ENCODE measurements at regions not wholly inside any gene's neighbourhood (a gene's known extent, or its start where the extent isn't known, plus 50 kb on each side); places are given as distances from the start of the nearest gene placed in this dataset.

DNA sequence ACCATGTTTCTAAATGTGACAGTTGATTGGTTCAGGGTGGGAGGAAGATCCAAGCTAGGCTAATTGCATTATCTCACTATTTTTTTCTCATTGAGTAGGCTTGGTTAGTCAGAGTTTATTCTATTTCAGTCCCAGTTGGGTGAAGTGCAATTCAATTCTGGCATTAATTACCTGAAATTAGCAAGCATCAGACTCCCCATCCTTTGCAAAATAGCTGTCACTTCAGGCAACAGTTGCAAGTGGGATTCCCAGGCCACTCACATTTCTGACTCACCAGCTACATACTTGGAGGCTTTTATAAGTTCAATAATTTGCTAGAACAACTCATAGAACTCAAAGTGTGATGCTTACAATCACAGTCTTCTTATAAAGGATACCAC lies 155.8 kb upstream of the HAND2 start:
- Mint-ChIP-seq H3K27me3 (ENCODE audit: low read depth) (peaks cover 1% of the 10 kb centered on the region), H3K9me3 (no peaks in the 10 kb centered on the region), H3K4me1 (peaks cover 10% of the 10 kb centered on the region), H3K4me3 (no peak overlapping the region), H3K36me3 (no peaks in the 10 kb centered on the region), H3K27ac (no peak overlapping the region)
- no peak for DNase-seq (ENCODE audit: low spot score in 2 of 2, unreplicated experiment in 2 of 2)
- TF ChIP-seq, protein P1, sequence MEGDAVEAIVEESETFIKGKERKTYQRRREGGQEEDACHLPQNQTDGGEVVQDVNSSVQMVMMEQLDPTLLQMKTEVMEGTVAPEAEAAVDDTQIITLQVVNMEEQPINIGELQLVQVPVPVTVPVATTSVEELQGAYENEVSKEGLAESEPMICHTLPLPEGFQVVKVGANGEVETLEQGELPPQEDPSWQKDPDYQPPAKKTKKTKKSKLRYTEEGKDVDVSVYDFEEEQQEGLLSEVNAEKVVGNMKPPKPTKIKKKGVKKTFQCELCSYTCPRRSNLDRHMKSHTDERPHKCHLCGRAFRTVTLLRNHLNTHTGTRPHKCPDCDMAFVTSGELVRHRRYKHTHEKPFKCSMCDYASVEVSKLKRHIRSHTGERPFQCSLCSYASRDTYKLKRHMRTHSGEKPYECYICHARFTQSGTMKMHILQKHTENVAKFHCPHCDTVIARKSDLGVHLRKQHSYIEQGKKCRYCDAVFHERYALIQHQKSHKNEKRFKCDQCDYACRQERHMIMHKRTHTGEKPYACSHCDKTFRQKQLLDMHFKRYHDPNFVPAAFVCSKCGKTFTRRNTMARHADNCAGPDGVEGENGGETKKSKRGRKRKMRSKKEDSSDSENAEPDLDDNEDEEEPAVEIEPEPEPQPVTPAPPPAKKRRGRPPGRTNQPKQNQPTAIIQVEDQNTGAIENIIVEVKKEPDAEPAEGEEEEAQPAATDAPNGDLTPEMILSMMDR (IDR thresholded peaks at IDR 0.05; ENCODE audit: unreplicated experiment), result no peak

DNA sequence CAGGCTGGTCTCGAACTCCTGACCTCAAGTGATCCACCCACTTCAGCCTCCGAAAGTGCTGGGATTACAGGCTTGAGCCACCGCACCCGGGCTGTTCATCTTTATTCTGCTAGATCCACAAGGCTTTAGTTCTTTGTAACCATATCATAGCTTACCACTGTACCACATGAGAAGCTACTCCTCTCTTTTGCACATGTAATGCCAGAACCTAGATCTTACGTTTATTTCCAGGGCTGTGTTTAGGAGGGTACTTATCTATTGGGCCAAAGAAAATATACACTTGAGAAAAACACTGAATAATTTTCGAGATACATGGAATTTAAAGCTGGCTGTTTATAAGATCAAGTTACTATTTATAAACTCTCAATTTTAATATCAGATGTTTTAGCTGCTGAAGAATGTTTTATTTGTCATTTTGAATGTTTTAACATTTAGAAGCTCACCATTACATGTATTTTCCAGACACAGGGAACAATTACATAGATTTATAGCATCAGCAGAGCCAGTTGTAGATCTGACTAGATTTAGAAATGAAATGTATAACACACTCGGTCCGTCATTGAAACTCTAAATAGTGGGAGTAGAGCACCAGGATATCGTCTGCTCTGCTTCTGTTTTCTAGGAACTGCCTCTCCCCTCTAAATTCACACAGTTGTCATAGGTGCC lies 155.3 kb upstream of the HAND2 start:
- H3K27ac Mint-ChIP-seq, result no peak overlapping the region
- H3K36me3 Mint-ChIP-seq, result no peaks in the 10 kb centered on the region
- H3K4me3 Mint-ChIP-seq, result no peak overlapping the region
- H3K9me3 Mint-ChIP-seq, result no peaks in the 10 kb centered on the region
- peaks cover 1% of the 10 kb centered on the region for H3K27me3 Mint-ChIP-seq (ENCODE audit: low read depth)
- peaks cover 10% of the 10 kb centered on the region for H3K4me1 Mint-ChIP-seq
- TF ChIP-seq, protein P1 (IDR thresholded peaks at IDR 0.05; ENCODE audit: unreplicated experiment), result no peak
- DNase-seq (ENCODE audit: low spot score in 2 of 2, unreplicated experiment in 2 of 2), result no peak

DNA sequence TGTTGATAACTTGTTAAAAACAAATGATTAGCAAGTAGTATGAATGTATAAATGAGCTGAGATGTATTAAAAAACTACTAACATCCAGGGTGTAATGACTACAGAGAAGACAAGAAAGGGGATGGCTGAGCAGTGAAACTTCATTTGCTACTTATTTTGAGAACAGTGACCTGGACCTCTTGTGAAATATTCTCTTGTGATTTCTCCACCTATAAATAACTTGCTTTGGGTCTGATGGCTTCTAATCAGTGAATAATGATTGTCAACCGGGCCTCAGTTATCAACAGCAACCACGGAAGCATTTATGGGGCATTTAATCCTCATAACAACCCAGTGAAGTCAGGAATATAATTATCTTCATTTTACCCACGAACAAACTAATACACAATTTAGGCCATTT lies 154.2 kb upstream of the HAND2 start:
- no peak overlapping the region for H3K27ac Mint-ChIP-seq
- H3K9me3 Mint-ChIP-seq, result no peaks in the 10 kb centered on the region
- peaks cover 7% of the 10 kb centered on the region for H3K27me3 Mint-ChIP-seq (ENCODE audit: low read depth)
- no peak for DNase-seq (ENCODE audit: low spot score in 2 of 2, unreplicated experiment in 2 of 2)
- H3K4me3 Mint-ChIP-seq, result no peak overlapping the region
- TF ChIP-seq, protein P1 (IDR thresholded peaks at IDR 0.05; ENCODE audit: unreplicated experiment), result no peak
- H3K4me1 Mint-ChIP-seq, result peaks cover 10% of the 10 kb centered on the region
- no peaks in the 10 kb centered on the region for H3K36me3 Mint-ChIP-seq

DNA sequence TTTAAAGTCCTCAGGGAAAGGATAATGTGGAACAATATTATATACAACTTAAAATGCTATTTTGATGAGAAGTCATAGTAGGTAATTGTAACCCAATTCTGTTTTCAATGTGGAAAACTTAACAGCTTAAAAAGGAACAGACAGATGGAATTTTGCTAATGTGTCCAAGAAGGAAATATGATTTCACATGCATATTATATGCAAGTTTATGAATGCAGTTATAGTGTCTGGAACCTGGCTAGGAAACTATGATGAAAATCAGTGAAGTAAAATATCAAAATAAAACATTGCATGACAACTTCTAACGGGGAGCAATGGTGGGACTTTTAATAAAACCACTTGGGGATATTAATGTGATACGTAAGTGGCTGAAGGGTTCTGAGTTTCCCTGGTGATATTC lies 152.6 kb upstream of the HAND2 start:
- no peaks in the 10 kb centered on the region for H3K9me3 Mint-ChIP-seq

DNA sequence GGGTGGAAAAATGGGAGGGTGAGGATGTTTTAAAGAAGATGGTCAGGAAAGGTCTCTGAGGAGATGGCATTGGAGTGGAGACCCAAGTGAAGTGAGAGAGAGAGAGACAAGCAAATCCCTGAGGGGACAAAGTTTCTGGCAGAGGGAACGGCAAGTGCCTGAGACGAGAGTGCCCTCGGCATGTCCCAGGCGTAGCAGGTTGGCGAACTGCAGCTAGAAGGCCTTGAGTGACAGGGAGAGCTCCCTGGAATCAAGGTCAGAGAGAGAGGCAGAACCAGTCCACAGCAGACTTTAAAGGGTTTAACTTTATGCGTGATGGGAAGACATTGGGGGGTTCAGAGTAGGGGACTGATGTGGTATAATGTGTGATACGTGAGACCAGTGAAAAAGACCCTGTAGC lies 150.2 kb upstream of the HAND2 start:
- peaks cover 10% of the 10 kb centered on the region for H3K4me1 Mint-ChIP-seq
- no peak overlapping the region for H3K27ac Mint-ChIP-seq
- TF ChIP-seq, protein P1 (IDR thresholded peaks at IDR 0.05; ENCODE audit: unreplicated experiment), result no peak
- no peak for DNase-seq (ENCODE audit: low spot score in 2 of 2, unreplicated experiment in 2 of 2)
- H3K36me3 Mint-ChIP-seq, result no peaks in the 10 kb centered on the region
- H3K27me3 Mint-ChIP-seq (ENCODE audit: low read depth), result peaks cover 10% of the 10 kb centered on the region
- no peaks in the 10 kb centered on the region for H3K9me3 Mint-ChIP-seq
- no peak overlapping the region for H3K4me3 Mint-ChIP-seq

More for the DNA sequence above, 152.6 kb upstream of the HAND2 start:
- no peak overlapping the region for H3K4me3 Mint-ChIP-seq
- no peaks in the 10 kb centered on the region for H3K36me3 Mint-ChIP-seq
- no peak for DNase-seq (ENCODE audit: low spot score in 2 of 2, unreplicated experiment in 2 of 2)
- peaks cover 10% of the 10 kb centered on the region for H3K4me1 Mint-ChIP-seq
- TF ChIP-seq, protein P1 (IDR thresholded peaks at IDR 0.05; ENCODE audit: unreplicated experiment), result no peak
- no peak overlapping the region for H3K27ac Mint-ChIP-seq
- H3K27me3 Mint-ChIP-seq (ENCODE audit: low read depth), result peaks cover 10% of the 10 kb centered on the region

DNA sequence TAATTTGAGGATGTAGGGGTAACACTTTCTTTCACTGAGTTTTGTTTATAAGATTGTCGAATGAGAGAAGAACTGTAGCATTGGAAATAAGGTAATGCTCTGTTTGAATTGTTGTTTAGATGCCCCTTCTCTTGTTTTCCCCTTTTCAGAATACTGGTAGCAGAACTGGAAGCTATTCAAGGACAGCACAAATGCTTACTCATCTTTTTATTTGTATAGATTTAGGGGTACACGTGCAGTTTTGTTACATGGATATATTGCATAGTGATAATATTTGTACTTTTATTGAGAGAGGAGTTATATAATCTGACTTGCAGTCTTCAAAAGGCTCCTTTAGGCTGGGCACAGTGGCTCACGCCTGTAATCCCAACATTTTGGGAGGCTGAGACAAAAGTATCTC lies 145.4 kb upstream of the HAND2 start:
- H3K36me3 Mint-ChIP-seq, result no peaks in the 10 kb centered on the region
- H3K27ac Mint-ChIP-seq, result no peak overlapping the region
- TF ChIP-seq, protein P1 (IDR thresholded peaks at IDR 0.05; ENCODE audit: unreplicated experiment), result no peak

More for the DNA sequence above, 145.4 kb upstream of the HAND2 start:
- Mint-ChIP-seq H3K4me1 (no peaks in the 10 kb centered on the region), H3K27me3 (ENCODE audit: low read depth) (peaks cover 10% of the 10 kb centered on the region), H3K4me3 (no peak overlapping the region), H3K9me3 (no peaks in the 10 kb centered on the region)
- DNase-seq (ENCODE audit: low spot score in 2 of 2, unreplicated experiment in 2 of 2), result no peak

Data from mesothelial cell of epicardium (in vitro differentiated cells).